ENCODE measurements at regions not wholly inside any gene's neighbourhood (a gene's known extent, or its start where the extent isn't known, plus 50 kb on each side); places are given as distances from the start of the nearest gene placed in this dataset.

- no peak for DNase-seq (ENCODE audit: low read depth)
These were observed 1662.6 kb upstream of the SEL1L start for GRCh38 chr14:83196236-83196635.

GRCh38 chr14:83197271-83197670 is 1663.6 kb upstream of the SEL1L start:
- DNase-seq (ENCODE audit: low read depth): no peak

- DNase-seq (ENCODE audit: low read depth): no peak
These were observed 1673.9 kb upstream of the SEL1L start for GRCh38 chr14:83207550-83207949.

GRCh38 chr14:83208341-83208740 is 1674.7 kb upstream of the SEL1L start:
- DNase-seq (ENCODE audit: low read depth): no peak

- peak; percentile 31 for DNase-seq (ENCODE audit: low read depth)
These were observed 1683.8 kb upstream of the SEL1L start for GRCh38 chr14:83217492-83217891.

- no peak for DNase-seq (ENCODE audit: low read depth)
These were observed 1714.4 kb upstream of the SEL1L start for GRCh38 chr14:83247924-83248639.

- no peak for DNase-seq (ENCODE audit: low read depth)
These were observed 1717.7 kb upstream of the SEL1L start for GRCh38 chr14:83251402-83251801.

- no peak for DNase-seq (ENCODE audit: low read depth)
These were observed 1720.2 kb upstream of the SEL1L start for GRCh38 chr14:83253870-83254269.

- no peak for DNase-seq (ENCODE audit: low read depth)
These were observed 1721.5 kb upstream of the SEL1L start for GRCh38 chr14:83255015-83255726.

- no peak for DNase-seq (ENCODE audit: low read depth)
These were observed 1722.1 kb upstream of the SEL1L start for GRCh38 chr14:83255727-83256090.

GRCh38 chr14:83257466-83258439 is 1724.1 kb upstream of the SEL1L start:
- no peak for DNase-seq (ENCODE audit: low read depth)

- DNase-seq (ENCODE audit: low read depth): no peak
These were observed 1727.1 kb upstream of the SEL1L start for GRCh38 chr14:83260751-83261150.

- DNase-seq (ENCODE audit: low read depth): no peak
These were observed 1735.9 kb upstream of the SEL1L start for GRCh38 chr14:83269583-83269982.

GRCh38 chr14:83271663-83272062 is 1738.0 kb upstream of the SEL1L start:
- no peak for DNase-seq (ENCODE audit: low read depth)

- DNase-seq (ENCODE audit: low read depth): no peak
These were observed 1747.1 kb upstream of the SEL1L start for GRCh38 chr14:83280719-83281118.

- DNase-seq (ENCODE audit: low read depth): no peak
These were observed 1749.1 kb upstream of the SEL1L start for GRCh38 chr14:83282706-83283105.

- no peak for DNase-seq (ENCODE audit: low read depth)
These were observed 1753.6 kb upstream of the SEL1L start for GRCh38 chr14:83287300-83287699.

GRCh38 chr14:83289390-83289789 is 1755.7 kb upstream of the SEL1L start:
- DNase-seq (ENCODE audit: low read depth): no peak

- DNase-seq (ENCODE audit: low read depth): no peak
These were observed 1756.2 kb upstream of the SEL1L start for GRCh38 chr14:83289896-83290295.

- DNase-seq (ENCODE audit: low read depth): no peak
These were observed 1756.8 kb upstream of the SEL1L start for GRCh38 chr14:83290447-83290846.

- DNase-seq (ENCODE audit: low read depth): no peak
These were observed 1758.1 kb upstream of the SEL1L start for GRCh38 chr14:83291714-83292113.

- peak; percentile 57 for DNase-seq (ENCODE audit: low read depth)
These were observed 1761.3 kb upstream of the SEL1L start for GRCh38 chr14:83294941-83295340.

- DNase-seq (ENCODE audit: low read depth): no peak
These were observed 1763.7 kb upstream of the SEL1L start for GRCh38 chr14:83297361-83297760.

Data from GM04503 (cell line).